Tibial artery (tissue), 4 donors: ENCODE measurements at regions not wholly inside any gene's neighbourhood (a gene's known extent, or its start where the extent isn't known, plus 50 kb on each side); places are given as distances from the start of the nearest gene placed in this dataset.

ENCODE experiments used
- DNase-seq, 2 donors: peaks; one replicate each; pipeline ENCODE4 v3.0.0-alpha.2; 2019
- H3K27ac ChIP-seq, 2 donors: fragments of 200-600 bp; sonication (generic) in 1 of 2; 1 replicate in 1 of 2; 2 replicates in 1 of 2; pipeline ENCODE4 v1.5.1; 2018 to 2019; ENCODE audit warnings: mild to moderate bottlenecking in 1 of 2
- H3K27me3 ChIP-seq, 2 donors: fragments of 200-600 bp; sonication (generic) in 1 of 2; one replicate each; pipeline versions ENCODE4 v1.5.1 to v1.6.0; 2016 to 2019
- H3K36me3 ChIP-seq, 3 donors: fragments of 200-600 bp; sonication (generic) in 2 of 3; one replicate each; pipeline ENCODE4 v1.5.1; 2016 to 2019; ENCODE audit warnings: mild to moderate bottlenecking in 2 of 3
- H3K4me1 ChIP-seq, 4 donors: fragments of 200-600 bp; sonication (generic) in 2 of 4; 1 replicate in 3 of 4; 2 replicates in 1 of 4; pipeline ENCODE4 v1.5.1; 2016 to 2019
- H3K4me3 ChIP-seq, 2 donors: fragments of 200-600 bp; sonication (generic) in 1 of 2; 1 replicate in 1 of 2; 2 replicates in 1 of 2; pipeline ENCODE4 v1.5.1; 2018 to 2019; ENCODE audit warnings: mild to moderate bottlenecking in 2 of 2
- H3K9me3 ChIP-seq, 3 donors: fragments of 200-600 bp; sonication (generic) in 1 of 3; one replicate each; pipeline ENCODE4 v1.5.1; 2016 to 2019
- intact Hi-C: fragments of 100-400 bp; cut with DNase I; formaldehyde crosslinking; loops from one replicate; pipeline ENCODE4 v1.15.0; 2023; ENCODE audit warnings: low total_unique reads
- TF ChIP-seq, protein P1 (sequence below), 2 experiments: fragments of 200-600 bp in 1 of 2; fragments of 450-650 bp in 1 of 2; IDR thresholded peaks; one replicate each; pipeline ENCODE4 v1.5.1; 2017 to 2019; ENCODE audit warnings: antibody characterized with exemption in 2 of 2, mild to moderate bottlenecking in 1 of 2, moderate library complexity in 1 of 2

DNA sequence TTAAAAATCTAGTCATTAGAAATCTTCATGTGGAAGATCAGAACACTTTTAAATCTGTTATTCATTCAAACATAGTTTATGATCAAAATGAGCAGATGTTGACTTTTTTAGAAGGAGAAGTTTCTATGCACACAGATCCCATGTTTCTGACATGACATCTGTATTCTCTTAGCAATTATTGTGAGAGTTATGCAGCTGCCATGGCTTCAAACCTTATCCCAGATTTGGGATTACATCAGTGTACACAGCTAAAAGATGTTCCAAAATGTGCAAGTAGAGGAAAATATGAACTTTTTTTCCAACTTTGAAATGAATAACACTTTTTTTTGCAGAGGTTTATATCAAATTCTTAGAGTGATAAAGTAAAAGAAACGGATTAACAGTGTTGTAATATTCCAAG, 1166.9 kb downstream of the ZPLD1 start:
- TF ChIP-seq, protein P1, sequence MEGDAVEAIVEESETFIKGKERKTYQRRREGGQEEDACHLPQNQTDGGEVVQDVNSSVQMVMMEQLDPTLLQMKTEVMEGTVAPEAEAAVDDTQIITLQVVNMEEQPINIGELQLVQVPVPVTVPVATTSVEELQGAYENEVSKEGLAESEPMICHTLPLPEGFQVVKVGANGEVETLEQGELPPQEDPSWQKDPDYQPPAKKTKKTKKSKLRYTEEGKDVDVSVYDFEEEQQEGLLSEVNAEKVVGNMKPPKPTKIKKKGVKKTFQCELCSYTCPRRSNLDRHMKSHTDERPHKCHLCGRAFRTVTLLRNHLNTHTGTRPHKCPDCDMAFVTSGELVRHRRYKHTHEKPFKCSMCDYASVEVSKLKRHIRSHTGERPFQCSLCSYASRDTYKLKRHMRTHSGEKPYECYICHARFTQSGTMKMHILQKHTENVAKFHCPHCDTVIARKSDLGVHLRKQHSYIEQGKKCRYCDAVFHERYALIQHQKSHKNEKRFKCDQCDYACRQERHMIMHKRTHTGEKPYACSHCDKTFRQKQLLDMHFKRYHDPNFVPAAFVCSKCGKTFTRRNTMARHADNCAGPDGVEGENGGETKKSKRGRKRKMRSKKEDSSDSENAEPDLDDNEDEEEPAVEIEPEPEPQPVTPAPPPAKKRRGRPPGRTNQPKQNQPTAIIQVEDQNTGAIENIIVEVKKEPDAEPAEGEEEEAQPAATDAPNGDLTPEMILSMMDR (IDR thresholded peaks at IDR 0.05), result no peak
- Histone ChIP-seq H3K4me3 (no peak overlapping the region), H3K36me3 (no peaks in the 10 kb centered on the region), H3K9me3 (no peaks in the 10 kb centered on the region), H3K27ac (no peak overlapping the region), H3K4me1 (no peaks in the 10 kb centered on the region), H3K27me3 (no peaks in the 10 kb centered on the region)
- intact Hi-C loops, result no loop called here
- no peak for DNase-seq

DNA sequence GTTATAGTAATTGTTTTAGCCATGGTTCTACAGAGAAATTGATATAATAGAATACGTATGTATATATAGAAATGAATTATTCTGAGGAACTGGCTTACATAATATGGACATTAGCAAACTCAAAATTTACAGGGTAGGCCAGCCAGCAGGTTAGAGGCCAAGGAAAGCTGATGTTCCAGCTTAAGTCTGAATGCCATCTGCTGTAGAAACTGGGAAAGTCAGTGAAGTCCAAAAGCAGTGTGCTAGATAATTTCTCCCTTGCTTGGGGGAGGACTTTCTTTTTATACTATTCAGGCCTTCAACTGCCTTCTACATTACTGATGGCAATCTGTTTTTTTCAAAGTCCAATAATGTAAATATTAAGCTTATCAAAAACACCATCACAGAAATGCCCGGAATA, 1174.7 kb downstream of the ZPLD1 start:
- intact Hi-C loops, result no loop called here
- Histone ChIP-seq H3K9me3 (no peaks in the 10 kb centered on the region), H3K4me3 (no peak overlapping the region), H3K36me3 (no peaks in the 10 kb centered on the region), H3K4me1 (no peaks in the 10 kb centered on the region), H3K27me3 (no peaks in the 10 kb centered on the region), H3K27ac (no peak overlapping the region)
- DNase-seq, result no peak
- TF ChIP-seq, protein P1 (IDR thresholded peaks at IDR 0.05), result no peak

DNA sequence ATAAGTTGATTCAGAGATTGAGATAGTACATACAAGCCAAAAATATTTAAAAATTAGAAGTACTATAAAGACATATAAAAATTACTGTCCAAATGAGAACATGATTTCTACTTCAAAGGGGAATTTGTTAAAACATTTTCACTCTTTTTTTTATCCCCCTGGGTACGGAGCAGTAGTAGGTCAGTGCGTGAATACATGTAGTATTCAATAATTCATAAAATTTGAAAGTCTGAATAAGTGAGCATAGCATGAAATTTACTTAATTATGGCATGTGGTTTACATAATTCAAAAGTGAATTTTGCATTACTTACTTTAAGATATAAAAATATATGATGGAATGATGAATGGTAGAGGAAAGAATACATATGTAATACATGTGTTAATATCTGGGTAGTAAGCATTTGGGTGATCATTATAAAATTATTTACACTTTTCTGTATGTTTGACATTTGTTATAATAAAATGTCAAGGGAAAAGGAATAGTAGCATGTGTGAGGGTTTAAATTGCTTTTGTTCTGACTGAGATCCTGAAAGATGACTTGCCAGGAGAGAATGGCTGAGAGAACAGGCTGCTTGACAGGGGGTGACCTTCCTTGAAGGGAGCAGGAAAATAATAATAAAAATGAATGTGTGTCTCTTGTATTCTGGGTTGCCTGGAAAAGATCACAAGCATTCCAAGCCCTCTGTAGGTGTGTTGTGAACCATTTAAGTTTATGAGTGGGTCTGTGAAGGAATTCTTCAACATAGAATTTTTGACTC, 1178.8 kb downstream of the ZPLD1 start:
- Histone ChIP-seq H3K9me3 (no peaks in the 10 kb centered on the region), H3K4me1 (no peaks in the 10 kb centered on the region), H3K4me3 (no peak overlapping the region), H3K36me3 (no peaks in the 10 kb centered on the region), H3K27ac (no peak overlapping the region), H3K27me3 (no peaks in the 10 kb centered on the region)
- TF ChIP-seq, protein P1 (IDR thresholded peaks at IDR 0.05), result no peak
- intact Hi-C loops, result no loop called here
- DNase-seq, result no peak

DNA sequence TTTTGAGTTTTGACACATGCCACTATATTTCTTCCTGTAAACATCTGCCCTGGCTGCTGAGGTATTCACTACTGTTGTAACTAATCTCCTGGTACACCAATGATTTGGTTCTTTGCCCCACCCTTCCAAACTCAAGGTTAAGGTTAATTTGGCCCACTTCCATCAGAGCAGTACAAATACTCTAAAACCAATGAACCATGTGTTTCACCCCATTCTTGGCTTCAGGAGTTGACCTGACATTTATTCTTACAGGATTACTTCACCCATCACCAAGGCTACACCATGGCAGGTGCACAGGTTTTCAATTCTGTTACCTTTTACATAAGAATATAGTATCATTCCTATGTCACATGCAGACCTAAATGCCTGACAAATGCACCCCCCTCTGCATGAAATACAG, 1179.9 kb downstream of the ZPLD1 start:
- TF ChIP-seq, protein P1 (IDR thresholded peaks at IDR 0.05), result no peak
- Histone ChIP-seq H3K36me3 (no peaks in the 10 kb centered on the region), H3K27me3 (no peaks in the 10 kb centered on the region), H3K27ac (no peak overlapping the region), H3K4me1 (no peaks in the 10 kb centered on the region), H3K4me3 (no peak overlapping the region), H3K9me3 (no peaks in the 10 kb centered on the region)
- no peak for DNase-seq
- intact Hi-C loops, result no loop called here

DNA sequence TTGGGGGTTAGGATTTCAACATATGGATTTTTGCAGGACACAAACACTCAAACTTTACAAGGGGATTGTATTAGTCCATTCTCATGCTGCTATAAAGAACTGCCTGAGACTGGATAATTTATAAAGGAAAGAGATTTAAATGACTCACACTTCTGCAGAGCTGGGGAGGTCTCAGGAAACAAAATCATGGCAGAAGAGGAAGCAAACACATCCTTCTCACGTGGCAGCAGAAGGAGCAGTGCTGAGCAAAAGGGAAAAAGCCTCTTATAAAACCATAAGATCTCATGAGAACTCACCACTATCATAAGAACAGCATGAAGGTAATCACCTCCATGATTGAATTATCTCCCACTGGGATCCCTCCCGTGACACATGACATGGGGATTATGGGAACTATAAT, 1183.1 kb downstream of the ZPLD1 start:
- Histone ChIP-seq H3K9me3 (no peaks in the 10 kb centered on the region), H3K27me3 (no peaks in the 10 kb centered on the region), H3K4me1 (no peaks in the 10 kb centered on the region), H3K4me3 (no peak overlapping the region), H3K36me3 (no peaks in the 10 kb centered on the region), H3K27ac (no peak overlapping the region)
- TF ChIP-seq, protein P1 (IDR thresholded peaks at IDR 0.05), result no peak
- intact Hi-C loops, result no loop called here
- DNase-seq, result no peak

DNA sequence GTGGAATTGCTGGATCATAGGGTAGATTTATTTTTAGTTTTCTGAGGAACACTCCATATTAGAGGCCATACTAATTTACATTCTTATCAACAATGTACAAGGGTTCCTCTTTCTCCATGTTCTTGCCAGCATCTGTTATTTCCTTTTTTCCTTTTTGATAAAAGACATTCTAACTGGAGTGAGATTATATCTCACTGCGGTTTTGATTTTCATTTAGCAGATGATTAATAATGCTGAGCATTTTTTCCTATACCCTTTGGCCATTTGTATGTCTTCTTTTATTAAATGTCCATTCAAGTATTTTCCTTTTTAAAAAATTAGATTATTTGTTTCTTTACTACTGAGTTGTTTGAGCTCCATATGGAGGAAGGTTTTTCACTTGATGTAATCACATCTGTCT, 1189.5 kb downstream of the ZPLD1 start:
- no peaks in the 10 kb centered on the region for H3K27me3 ChIP-seq
- DNase-seq, result no peak
- intact Hi-C loops, result no loop called here
- no peak overlapping the region for H3K27ac ChIP-seq
- no peak overlapping the region for H3K4me3 ChIP-seq
- no peaks in the 10 kb centered on the region for H3K9me3 ChIP-seq
- no peaks in the 10 kb centered on the region for H3K4me1 ChIP-seq
- no peaks in the 10 kb centered on the region for H3K36me3 ChIP-seq
- TF ChIP-seq, protein P1 (IDR thresholded peaks at IDR 0.05), result no peak
